ENCODE measurements at regions not wholly inside any gene's neighbourhood (a gene's known extent, or its start where the extent isn't known, plus 50 kb on each side); places are given as distances from the start of the nearest gene placed in this dataset.
"Not testable (repeated sequence)": the region's sequence is repeated elsewhere in the genome, so short reads cannot be mapped to it uniquely, and the experiment has no call there.

DNA sequence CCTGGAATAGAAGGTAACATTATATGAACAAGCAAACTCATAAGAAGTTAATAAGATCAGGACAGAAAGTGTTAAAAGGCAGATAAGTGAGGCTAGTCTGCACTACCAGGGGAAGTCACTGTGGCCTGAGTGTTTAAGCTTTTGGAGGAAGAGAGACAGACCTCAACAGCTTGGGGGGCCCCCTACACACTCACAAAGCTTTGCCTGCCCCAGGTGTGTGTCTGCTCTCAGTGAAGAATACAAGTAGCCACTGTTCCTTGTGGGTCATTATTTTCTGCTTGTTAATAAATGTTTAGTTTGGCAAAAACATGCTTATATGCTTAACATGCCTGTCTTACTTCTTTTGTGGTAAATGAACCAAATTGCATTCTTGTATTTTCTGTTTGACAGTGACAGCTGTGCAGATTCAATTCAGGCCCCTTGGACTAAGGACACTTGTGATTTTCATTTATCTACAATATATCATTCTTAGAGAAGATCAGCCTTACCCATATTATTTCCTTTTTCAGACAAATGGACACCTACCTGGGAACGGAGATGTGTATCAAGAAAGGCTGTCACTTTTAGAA lies 50.7 kb upstream of the C12orf71 start:
- Mint-ChIP-seq H3K4me1 (ENCODE audit: low read depth) (no peaks in the 10 kb centered on the region), H3K9me3 (peaks cover 2% of the 10 kb centered on the region), H3K4me3 (no peak overlapping the region), H3K27ac (no peak overlapping the region), H3K36me3 (ENCODE audit: low read depth) (peaks cover 3% of the 10 kb centered on the region), H3K27me3 (no peaks in the 10 kb centered on the region)
- DNase-seq = no peak

DNA sequence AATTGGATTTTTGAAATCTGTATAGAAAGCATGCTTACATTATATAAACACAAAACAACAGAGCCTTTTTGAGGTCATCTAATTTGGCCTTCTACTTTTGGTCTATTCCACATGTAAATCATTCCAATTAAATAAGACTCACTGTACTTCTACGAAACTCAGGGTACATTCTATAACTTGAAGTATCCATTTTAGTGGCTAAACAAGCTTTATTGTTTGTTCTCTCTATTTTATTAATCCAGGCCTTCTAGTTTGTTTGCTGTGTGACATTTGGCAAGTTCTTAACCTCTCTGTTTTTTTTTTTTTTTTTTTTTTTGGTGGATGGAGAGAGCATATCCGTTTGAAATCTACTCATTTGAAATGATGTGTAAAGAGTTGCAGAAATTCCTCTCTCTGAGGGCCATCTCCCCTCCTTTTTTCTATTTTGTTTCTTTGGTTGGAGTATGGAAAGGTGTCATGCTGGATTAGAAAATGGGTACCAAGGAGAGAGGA lies 58.1 kb upstream of the C12orf71 start:
- Mint-ChIP-seq H3K9me3 (peaks cover 2% of the 10 kb centered on the region), H3K27me3 (no peaks in the 10 kb centered on the region), H3K36me3 (ENCODE audit: low read depth) (peaks cover 3% of the 10 kb centered on the region), H3K4me1 (ENCODE audit: low read depth) (peaks cover 10% of the 10 kb centered on the region), H3K4me3 (no peak overlapping the region), H3K27ac (no peak overlapping the region)
- DNase-seq = no peak

- no peak for DNase-seq
- no peaks in the 10 kb centered on the region for H3K27me3 Mint-ChIP-seq
- H3K4me1 Mint-ChIP-seq (ENCODE audit: low read depth) = peaks cover 10% of the 10 kb centered on the region
- H3K4me3 Mint-ChIP-seq = no peak overlapping the region
- H3K27ac Mint-ChIP-seq = no peak overlapping the region
- H3K9me3 Mint-ChIP-seq = no peaks in the 10 kb centered on the region
- no peaks in the 10 kb centered on the region for H3K36me3 Mint-ChIP-seq (ENCODE audit: low read depth)
Observed at GRCh38 chr12:27142101-27142721, 59.8 kb upstream of the C12orf71 start.

GRCh38 chr12:27143256-27144069 lies 61.1 kb upstream of the C12orf71 start:
- Mint-ChIP-seq H3K9me3 (no peaks in the 10 kb centered on the region), H3K4me3 (peak overlapping the region; percentile 39), H3K27me3 (no peaks in the 10 kb centered on the region), H3K36me3 (ENCODE audit: low read depth) (no peaks in the 10 kb centered on the region), H3K4me1 (ENCODE audit: low read depth) (peaks cover 10% of the 10 kb centered on the region), H3K27ac (peak overlapping the region; percentile 37)
- no peak for DNase-seq

DNA sequence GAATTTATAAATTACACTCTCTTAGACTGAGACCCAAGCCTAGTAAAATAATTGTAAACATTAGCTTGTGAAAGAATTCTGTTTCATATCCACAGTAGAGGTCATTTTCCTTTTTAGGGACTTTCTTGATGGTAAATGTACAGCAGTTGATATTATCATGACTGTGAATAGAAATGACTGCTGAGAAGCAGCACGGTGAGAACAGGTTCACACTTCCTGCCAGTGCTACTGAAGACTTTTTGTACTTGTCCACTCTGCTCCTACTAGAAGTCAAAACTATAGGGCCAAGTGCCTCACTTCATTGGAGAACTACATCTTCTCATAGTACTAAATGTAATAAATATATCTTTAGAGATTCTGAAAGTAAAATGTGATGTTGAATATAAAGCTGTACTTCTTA lies 63.3 kb upstream of the C12orf71 start:
- H3K4me1 Mint-ChIP-seq (ENCODE audit: low read depth) = peaks cover 10% of the 10 kb centered on the region
- H3K27ac Mint-ChIP-seq, H3K9me3 Mint-ChIP-seq: not testable (repeated sequence)

DNA sequence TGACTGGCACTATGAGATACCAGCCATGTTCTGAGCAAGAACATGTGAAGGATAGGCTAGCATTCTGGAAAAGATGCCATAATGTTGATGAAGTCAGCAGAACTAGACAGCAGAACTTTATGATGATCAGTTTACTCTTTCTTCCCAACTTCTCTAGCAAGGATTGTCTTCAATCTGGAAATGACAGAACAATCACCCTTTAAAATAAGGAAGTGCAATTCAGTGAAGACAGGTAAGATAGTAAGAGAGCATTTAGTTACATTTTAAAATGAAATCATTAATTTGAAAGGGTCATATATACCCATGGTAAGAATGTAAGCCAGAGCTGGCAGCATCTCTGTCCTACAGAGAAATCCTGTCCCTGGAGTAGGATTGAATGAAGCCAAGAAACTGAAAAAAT lies 66.0 kb upstream of the C12orf71 start:
- H3K36me3 Mint-ChIP-seq (ENCODE audit: low read depth) = no peaks in the 10 kb centered on the region
- no peak overlapping the region for H3K4me3 Mint-ChIP-seq
- H3K9me3 Mint-ChIP-seq = no peaks in the 10 kb centered on the region
- DNase-seq = no peak
- no peaks in the 10 kb centered on the region for H3K27me3 Mint-ChIP-seq
- H3K27ac Mint-ChIP-seq = no peak overlapping the region
- peaks cover 5% of the 10 kb centered on the region for H3K4me1 Mint-ChIP-seq (ENCODE audit: low read depth)

More for the DNA sequence above, 63.3 kb upstream of the C12orf71 start:
- H3K36me3 Mint-ChIP-seq (ENCODE audit: low read depth); H3K4me3 Mint-ChIP-seq; DNase-seq; H3K27me3 Mint-ChIP-seq: not testable (repeated sequence)

DNA sequence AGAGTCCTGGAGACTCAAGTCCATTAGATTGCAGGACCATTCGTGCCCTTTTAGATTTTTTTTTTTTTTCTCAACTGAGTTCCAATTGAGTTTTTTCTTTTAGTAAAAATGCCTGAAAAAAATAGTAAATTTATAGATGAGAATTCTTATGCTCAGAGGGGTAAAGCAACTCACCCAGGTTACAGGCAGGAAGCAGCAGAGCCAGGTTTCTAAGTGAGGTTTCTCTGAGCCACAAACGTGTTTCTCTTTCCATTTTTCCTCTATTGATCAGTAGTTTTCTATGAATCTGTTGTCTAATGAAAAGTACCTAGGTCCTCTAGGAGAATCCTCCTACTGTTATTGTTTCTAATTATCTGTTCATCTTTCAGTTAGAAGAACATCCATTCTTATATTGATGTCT lies 66.4 kb upstream of the C12orf71 start:
- no peaks in the 10 kb centered on the region for H3K36me3 Mint-ChIP-seq (ENCODE audit: low read depth)
- peaks cover under 1% of the 10 kb centered on the region for H3K4me1 Mint-ChIP-seq (ENCODE audit: low read depth)
- H3K9me3 Mint-ChIP-seq = no peaks in the 10 kb centered on the region
- H3K27me3 Mint-ChIP-seq = no peaks in the 10 kb centered on the region
- H3K4me3 Mint-ChIP-seq = no peak overlapping the region
- no peak for DNase-seq
- H3K27ac Mint-ChIP-seq = no peak overlapping the region

DNA sequence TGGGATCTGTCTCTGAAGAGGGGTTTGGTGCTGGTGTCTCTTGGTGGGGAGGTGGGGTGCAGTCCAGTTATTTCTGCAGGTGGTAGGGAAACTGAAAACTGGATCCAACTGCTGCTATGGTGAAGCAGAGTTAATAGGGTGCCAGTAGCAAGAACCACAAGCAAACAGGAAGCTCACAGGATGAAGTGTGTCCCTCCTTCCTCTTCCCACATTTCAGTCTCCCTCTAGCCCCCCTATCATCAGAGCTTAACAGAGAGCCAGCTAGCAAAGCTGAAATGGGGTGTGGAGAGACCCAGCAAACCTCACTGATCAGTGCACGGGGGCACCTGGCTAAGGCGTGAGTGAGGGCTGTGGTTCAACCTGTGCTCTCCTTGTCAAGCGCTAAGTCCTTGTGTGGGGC lies 69.1 kb upstream of the C12orf71 start:
- Mint-ChIP-seq H3K36me3 (ENCODE audit: low read depth) (no peaks in the 10 kb centered on the region), H3K9me3 (no peaks in the 10 kb centered on the region), H3K4me1 (ENCODE audit: low read depth) (no peaks in the 10 kb centered on the region), H3K27ac (no peak overlapping the region), H3K27me3 (no peaks in the 10 kb centered on the region), H3K4me3 (no peak overlapping the region)
- DNase-seq = no peak

GRCh38 chr12:27158297-27158696 lies 75.9 kb upstream of the C12orf71 start:
- no peak for DNase-seq
- Mint-ChIP-seq H3K9me3 (no peaks in the 10 kb centered on the region), H3K4me1 (ENCODE audit: low read depth) (no peaks in the 10 kb centered on the region), H3K27me3 (no peaks in the 10 kb centered on the region), H3K27ac (no peak overlapping the region), H3K36me3 (ENCODE audit: low read depth) (no peaks in the 10 kb centered on the region), H3K4me3 (no peak overlapping the region)

DNA sequence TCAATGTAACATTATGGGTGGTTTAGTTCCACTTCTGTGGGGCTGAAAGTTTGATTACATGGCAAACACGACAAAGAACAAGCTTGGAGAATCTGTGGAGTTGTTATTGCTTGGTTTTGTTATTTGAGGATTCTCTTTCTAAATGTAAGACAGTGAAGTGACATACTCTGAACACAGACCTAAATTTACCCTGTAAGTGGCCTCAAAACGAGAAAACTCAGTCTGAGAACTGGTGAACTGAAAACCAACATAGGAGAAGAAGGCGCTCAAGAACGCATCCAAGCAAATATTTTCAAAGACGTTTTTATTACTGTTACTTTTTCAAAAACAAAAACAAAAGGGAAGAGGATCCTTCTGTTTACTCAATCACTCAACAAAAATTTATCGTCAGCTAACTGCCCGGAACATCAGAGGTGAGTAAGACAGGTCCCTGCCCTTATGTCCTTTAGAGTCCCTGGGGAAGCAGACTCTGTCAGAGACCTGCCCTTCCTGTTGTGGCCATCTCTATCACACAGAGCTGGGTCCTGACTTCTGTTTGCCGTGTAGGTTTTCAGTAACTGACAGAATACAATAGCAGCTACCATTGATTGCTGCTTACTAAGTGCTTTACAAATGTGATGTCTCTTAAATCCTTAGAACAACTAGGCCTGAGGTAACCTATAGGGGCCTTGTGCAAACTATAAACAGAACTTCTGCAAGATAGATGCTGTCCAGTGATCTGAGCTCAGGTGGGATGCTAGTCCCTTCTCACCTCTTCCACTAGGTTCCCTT lies 79.3 kb upstream of the C12orf71 start:
- no peak for DNase-seq
- peaks cover 4% of the 10 kb centered on the region for H3K4me1 Mint-ChIP-seq (ENCODE audit: low read depth)
- H3K4me3 Mint-ChIP-seq = no peak overlapping the region
- H3K27me3 Mint-ChIP-seq = no peaks in the 10 kb centered on the region
- H3K27ac Mint-ChIP-seq = no peak overlapping the region
- H3K36me3 Mint-ChIP-seq (ENCODE audit: low read depth) = no peaks in the 10 kb centered on the region
- peaks cover 5% of the 10 kb centered on the region for H3K9me3 Mint-ChIP-seq

- H3K4me3 Mint-ChIP-seq = no peak overlapping the region
- peaks cover 5% of the 10 kb centered on the region for H3K9me3 Mint-ChIP-seq
- no peak overlapping the region for H3K27ac Mint-ChIP-seq
- no peak for DNase-seq
- peaks cover 4% of the 10 kb centered on the region for H3K4me1 Mint-ChIP-seq (ENCODE audit: low read depth)
- no peaks in the 10 kb centered on the region for H3K27me3 Mint-ChIP-seq
- no peaks in the 10 kb centered on the region for H3K36me3 Mint-ChIP-seq (ENCODE audit: low read depth)
Observed at GRCh38 chr12:27162229-27162537, 79.8 kb upstream of the C12orf71 start.

- Mint-ChIP-seq H3K27me3 (no peaks in the 10 kb centered on the region), H3K4me1 (ENCODE audit: low read depth) (peaks cover 4% of the 10 kb centered on the region), H3K27ac (no peak overlapping the region), H3K4me3 (no peak overlapping the region), H3K9me3 (peaks cover 5% of the 10 kb centered on the region), H3K36me3 (ENCODE audit: low read depth) (no peaks in the 10 kb centered on the region)
- no peak for DNase-seq
Observed at GRCh38 chr12:27163048-27163715, 80.8 kb upstream of the C12orf71 start.

GRCh38 chr12:27163894-27164293 lies 80.2 kb upstream of the STK38L start:
- Mint-ChIP-seq H3K36me3 (ENCODE audit: low read depth) (no peaks in the 10 kb centered on the region), H3K27ac (no peak overlapping the region), H3K9me3 (peaks cover 5% of the 10 kb centered on the region), H3K4me1 (ENCODE audit: low read depth) (peaks cover 4% of the 10 kb centered on the region), H3K4me3 (no peak overlapping the region), H3K27me3 (no peaks in the 10 kb centered on the region)
- no peak for DNase-seq

DNA sequence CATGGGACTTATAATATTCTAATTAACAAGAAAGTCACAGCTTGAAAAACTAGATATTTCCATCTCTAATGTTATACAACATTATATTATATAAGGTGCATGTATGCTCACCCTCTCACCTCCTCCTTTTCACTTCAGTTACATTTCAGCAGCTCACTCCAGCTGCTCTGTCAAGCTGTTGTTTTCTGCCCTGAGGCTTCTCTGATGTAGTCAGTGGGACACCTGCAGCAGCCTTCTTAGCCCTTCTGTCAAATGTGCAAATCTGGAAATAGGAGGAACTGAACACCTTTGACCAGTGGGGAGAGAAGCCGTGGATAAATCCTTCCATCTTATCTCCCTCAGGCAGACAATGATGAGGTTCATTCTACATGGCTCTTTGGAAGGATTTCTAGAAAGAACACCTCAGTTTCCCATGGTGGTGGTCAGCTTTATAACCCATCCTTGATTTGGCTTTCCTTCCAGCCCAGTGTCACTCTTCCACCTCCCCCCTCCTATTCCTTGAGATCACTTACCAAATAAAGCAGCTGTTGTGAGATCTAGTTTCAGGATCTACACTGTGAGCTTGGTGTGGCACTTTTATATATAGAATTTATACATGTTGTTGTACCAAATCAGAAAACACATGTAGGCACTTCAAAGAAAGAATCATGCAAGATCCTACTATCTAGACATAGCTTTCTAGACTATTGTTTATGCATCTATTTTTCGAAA lies 79.6 kb upstream of the STK38L start:
- DNase-seq = no peak
- peaks cover 5% of the 10 kb centered on the region for H3K9me3 Mint-ChIP-seq
- peaks cover 4% of the 10 kb centered on the region for H3K4me1 Mint-ChIP-seq (ENCODE audit: low read depth)
- no peaks in the 10 kb centered on the region for H3K36me3 Mint-ChIP-seq (ENCODE audit: low read depth)
- H3K4me3 Mint-ChIP-seq = no peak overlapping the region
- no peak overlapping the region for H3K27ac Mint-ChIP-seq
- H3K27me3 Mint-ChIP-seq = no peaks in the 10 kb centered on the region

Measured in activated T-cell treated with anti-CD3 and anti-CD28 coated beads, Interleukin-2, amount 50 U/mL, for 24 hours (primary cell).